Upper lobe of right lung (tissue), 1 donor: ENCODE measurements at regions not wholly inside any gene's neighbourhood (a gene's known extent, or its start where the extent isn't known, plus 50 kb on each side); places are given as distances from the start of the nearest gene placed in this dataset.

ENCODE experiments used
- ATAC-seq: fragments of 200-7000 bp; cut with Tn5 transposase; one replicate; pipeline ENCODE4 v1.9.1; 2020; ENCODE audit warnings: mild to moderate bottlenecking, moderate library complexity
- DNase-seq: peaks from one replicate; pipeline ENCODE4 v3.0.0-alpha.2; 2020
- H3K27ac ChIP-seq: fragments of 200-600 bp; one replicate; pipeline ENCODE4 v1.8.0; 2022
- H3K27me3 ChIP-seq: fragments of 200-600 bp; one replicate; pipeline ENCODE4 v1.8.0; 2022; ENCODE audit warnings: mild to moderate bottlenecking
- H3K36me3 ChIP-seq: fragments of 200-600 bp; one replicate; pipeline ENCODE4 v1.8.0; 2022
- H3K4me1 ChIP-seq: fragments of 200-600 bp; one replicate; pipeline ENCODE4 v1.8.0; 2022
- H3K4me3 ChIP-seq: fragments of 200-600 bp; one replicate; pipeline ENCODE4 v1.8.0; 2022; ENCODE audit warnings: mild to moderate bottlenecking
- H3K9me3 ChIP-seq: fragments of 200-600 bp; one replicate; pipeline ENCODE4 v1.8.0; 2022
- CTCF ChIP-seq: fragments of 200-600 bp; IDR thresholded peaks from one replicate; pipeline ENCODE4 v1.8.0; 2022; ENCODE audit warnings: antibody characterized with exemption
- intact Hi-C: fragments of 100-400 bp; cut with DNase I; formaldehyde crosslinking; loops from one replicate; pipeline ENCODE4 v1.11.0; 2022
- donor health status: DM: no; HTN: yes; CAD: no; lungs with severe emphysema.

DNA sequence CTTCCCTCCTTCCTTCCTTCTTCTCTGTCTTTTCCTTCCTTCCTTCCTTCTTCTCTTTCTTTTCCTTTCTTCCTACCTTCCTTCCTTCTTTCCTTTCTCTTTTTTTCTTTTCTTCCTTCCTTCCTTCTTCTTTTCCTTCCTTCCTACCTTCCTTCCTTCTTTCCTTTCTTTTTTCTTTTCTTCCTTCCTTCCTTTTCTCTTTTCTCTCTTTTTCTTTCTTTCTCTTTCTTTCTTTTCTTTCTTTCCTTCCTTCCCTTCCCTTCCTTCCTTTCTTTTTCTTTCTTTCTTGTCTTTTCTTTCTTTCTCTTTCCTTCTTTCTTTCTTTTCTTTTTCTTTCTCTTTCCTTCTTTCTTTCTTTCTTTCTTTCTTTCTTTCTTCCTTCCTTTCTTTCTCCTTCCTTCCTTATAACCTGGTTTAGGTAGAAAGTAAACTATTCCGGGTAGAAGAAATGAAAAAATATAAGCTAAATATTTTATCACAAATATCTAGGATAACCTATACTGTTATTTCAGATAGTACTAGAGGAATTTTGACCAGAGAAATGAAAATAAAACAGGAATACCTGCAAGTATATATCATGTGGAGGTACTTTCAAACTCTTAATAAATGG lies 1741.8 kb upstream of the CDH9 start:
- Histone ChIP-seq H3K4me3 (no peak overlapping the region), H3K27me3 (no peaks in the 10 kb centered on the region), H3K27ac (no peak overlapping the region), H3K4me1 (no peaks in the 10 kb centered on the region), H3K9me3 (no peaks in the 10 kb centered on the region), H3K36me3 (no peaks in the 10 kb centered on the region)
- intact Hi-C loops, result no loop called here
- DNase-seq (no peak), ATAC-seq (no peak)
- TF ChIP-seq CTCF, result no peak

DNA sequence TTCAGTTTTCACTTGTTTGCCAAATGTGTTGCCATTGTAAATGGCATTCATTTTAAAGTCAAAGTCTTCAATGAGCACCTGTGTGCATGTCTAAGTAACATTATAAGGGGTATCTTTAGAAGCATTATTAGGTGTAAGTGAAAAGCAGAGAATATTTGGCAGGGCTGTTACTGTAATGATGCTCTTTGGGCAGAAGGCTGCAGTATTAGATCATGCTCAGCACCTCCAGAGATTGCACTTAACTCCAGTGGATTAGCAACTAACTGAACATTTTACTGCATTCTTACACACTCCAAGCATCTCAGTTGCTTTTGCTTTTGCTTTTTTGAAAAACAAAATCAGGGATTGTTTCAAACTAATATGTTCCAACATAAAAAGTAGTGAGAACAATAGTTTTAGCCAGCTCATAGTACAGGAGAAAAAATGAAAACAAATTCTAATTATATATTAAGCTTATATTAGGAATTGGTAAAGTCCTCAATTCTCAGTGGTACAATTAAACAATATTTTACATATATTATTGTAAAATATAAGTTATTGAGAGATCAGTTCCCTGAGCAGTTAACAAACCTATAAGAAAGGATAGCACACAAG lies 1740.9 kb upstream of the CDH9 start:
- H3K4me1 ChIP-seq, result no peaks in the 10 kb centered on the region
- no peak overlapping the region for H3K4me3 ChIP-seq
- H3K27ac ChIP-seq, result no peak overlapping the region
- H3K9me3 ChIP-seq, result no peaks in the 10 kb centered on the region
- no peak for ATAC-seq
- DNase-seq, result no peak
- intact Hi-C loops, result no loop called here
- H3K36me3 ChIP-seq, result no peaks in the 10 kb centered on the region
- no peak for TF ChIP-seq CTCF
- no peaks in the 10 kb centered on the region for H3K27me3 ChIP-seq

DNA sequence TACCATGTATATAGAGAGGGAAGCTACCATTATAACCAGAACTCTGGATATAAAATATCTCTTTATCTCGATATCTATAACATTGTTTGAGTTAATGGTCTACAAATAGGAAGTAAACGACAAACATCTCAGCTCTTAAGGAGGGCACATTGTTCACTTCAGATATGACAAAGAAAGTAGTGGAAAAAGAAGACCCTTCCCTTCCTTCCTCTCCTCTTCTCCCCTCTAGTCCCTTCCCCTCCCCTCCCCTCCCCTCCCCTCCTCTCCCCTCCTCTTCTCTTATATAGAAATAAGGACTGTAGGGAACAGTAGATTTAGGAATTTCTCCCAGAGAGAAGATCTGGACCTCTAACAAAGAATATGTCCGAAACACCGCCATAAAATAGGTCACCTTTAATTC lies 1731.9 kb upstream of the CDH9 start:
- ATAC-seq, result no peak
- Histone ChIP-seq H3K9me3 (no peaks in the 10 kb centered on the region), H3K27ac (no peak overlapping the region), H3K4me1 (no peaks in the 10 kb centered on the region), H3K4me3 (no peak overlapping the region), H3K36me3 (no peaks in the 10 kb centered on the region), H3K27me3 (no peaks in the 10 kb centered on the region)
- TF ChIP-seq CTCF, result no peak
- DNase-seq, result no peak
- intact Hi-C loops, result no loop called here

- TF ChIP-seq CTCF, result peak; percentile 43
- no peaks in the 10 kb centered on the region for H3K9me3 ChIP-seq
- no peak overlapping the region for H3K4me3 ChIP-seq
- no peaks in the 10 kb centered on the region for H3K4me1 ChIP-seq
- no peak overlapping the region for H3K27ac ChIP-seq
- intact Hi-C loops, result no loop called here
- H3K27me3 ChIP-seq, result no peaks in the 10 kb centered on the region
- H3K36me3 ChIP-seq, result no peaks in the 10 kb centered on the region
- no peak for DNase-seq
- ATAC-seq, result no peak
Observed at GRCh38 chr5:28766565-28767158, 1728.3 kb upstream of the CDH9 start.

DNA sequence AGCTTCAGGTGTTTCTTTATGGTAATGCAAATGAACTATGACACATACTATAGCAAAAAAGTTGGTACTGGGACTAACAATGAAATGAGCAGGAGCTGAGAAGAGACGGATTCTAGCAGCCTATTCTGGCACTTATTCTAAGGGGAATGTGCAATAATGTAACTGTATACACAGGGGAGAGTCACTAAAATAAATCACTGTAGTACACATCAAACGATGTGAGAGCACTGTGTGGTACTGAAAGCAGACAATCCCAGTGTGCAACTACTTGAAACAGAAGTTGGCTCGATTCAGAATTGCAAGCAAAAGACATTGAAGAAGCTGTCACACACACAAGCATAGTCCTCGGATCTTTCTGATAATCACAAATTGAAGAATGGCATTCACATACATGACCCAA lies 1713.0 kb upstream of the CDH9 start:
- no peaks in the 10 kb centered on the region for H3K27me3 ChIP-seq
- H3K9me3 ChIP-seq, result no peaks in the 10 kb centered on the region
- DNase-seq (no peak), ATAC-seq (no peak)
- intact Hi-C loops, result no loop called here
- H3K4me1 ChIP-seq, result no peaks in the 10 kb centered on the region
- no peak for TF ChIP-seq CTCF
- no peak overlapping the region for H3K27ac ChIP-seq
- H3K36me3 ChIP-seq, result no peaks in the 10 kb centered on the region
- no peak overlapping the region for H3K4me3 ChIP-seq
